Small intestine (tissue), 7 donors: ENCODE measurements at regions not wholly inside any gene's neighbourhood (a gene's known extent, or its start where the extent isn't known, plus 50 kb on each side); places are given as distances from the start of the nearest gene placed in this dataset.

Experiments used
- DNase-seq, 2 donors: peaks; one replicate each; pipeline versions ENCODE4 v3.0.0 to v3.0.0-alpha.2; 2013
- FAIRE-seq: peaks from 2 replicates; lab custom pipeline; 2012; peaks lifted over from hg19 to GRCh38; lab: Jason Lieb, UNC
- H3K27ac ChIP-seq, 3 donors: one replicate each; pipeline ENCODE4 v1.5.1; 2013; ENCODE audit warnings: low read length in 2 of 3, mild to moderate bottlenecking in 2 of 3, control low read depth in 1 of 3, inconsistent platforms in 1 of 3, low read depth in 1 of 3, moderate library complexity in 1 of 3
- H3K27me3 ChIP-seq, 3 donors: one replicate each; pipeline ENCODE4 v1.6.1; 2013; ENCODE audit warnings: low read length in 3 of 3, inconsistent platforms in 1 of 3; ENCODE audit not compliant: control insufficient read depth in 3 of 3, insufficient read depth in 3 of 3
- H3K36me3 ChIP-seq, 3 donors: one replicate each; pipeline ENCODE4 v1.6.1; 2013; ENCODE audit warnings: low read length in 3 of 3, inconsistent platforms in 1 of 3, low read depth in 1 of 3, mild to moderate bottlenecking in 1 of 3, moderate library complexity in 1 of 3; ENCODE audit not compliant: control insufficient read depth in 3 of 3, insufficient read depth in 2 of 3
- H3K4me1 ChIP-seq, 3 donors: one replicate each; pipeline ENCODE4 v1.6.1; 2013; ENCODE audit warnings: low read length in 2 of 3, inconsistent platforms in 1 of 3, low read depth in 1 of 3, mild to moderate bottlenecking in 1 of 3, moderate library complexity in 1 of 3; ENCODE audit not compliant: control insufficient read depth in 3 of 3, insufficient read depth in 2 of 3
- H3K4me3 ChIP-seq, 3 donors: one replicate each; pipeline ENCODE4 v1.5.1; 2013; ENCODE audit warnings: low read length in 3 of 3, control low read depth in 1 of 3, inconsistent platforms in 1 of 3, low read depth in 1 of 3, mild to moderate bottlenecking in 1 of 3, moderate library complexity in 1 of 3
- H3K9me3 ChIP-seq, 2 donors: one replicate each; pipeline ENCODE4 v1.6.1; 2013; ENCODE audit warnings: low read depth in 1 of 2, low read length in 1 of 2; ENCODE audit not compliant: control insufficient read depth in 2 of 2, insufficient read depth in 1 of 2
- WGBS, 3 donors: extraction: QIAGEN DNeasy Blood & Tissue Kit; methylation state at CpG; one replicate each; pipeline ENCODE4 v1.1.7; 2013; 5-methylcytosine and 5-hydroxymethylcytosine counted together
- donor health status: healthy with polysubstance abuse.
- donor health status: control.
- donor health status: control.
- donor health status: Bipolar disorder and iron deficiency.
- donor health status: healthy.

GRCh38 chr15:83396101-83396500 is 51.0 kb upstream of the SH3GL3 start:
- Histone ChIP-seq H3K9me3 (no peaks in the 10 kb centered on the region), H3K4me1 (no peaks in the 10 kb centered on the region), H3K27me3 (peaks cover 0 to 3% (median 0%) of the 10 kb centered on the region in 3 donors), H3K4me3 (no peak overlapping the region), H3K36me3 (no peaks in the 10 kb centered on the region), H3K27ac (no peak overlapping the region)
- FAIRE-seq = no peak
- 17 to 29% (median 20%) methylated on average over 6 of the region's 6 CpGs for WGBS, 3 donors
- DNase-seq = no peak
